Suprapubic skin (tissue), 4 donors: ENCODE measurements at regions not wholly inside any gene's neighbourhood (a gene's known extent, or its start where the extent isn't known, plus 50 kb on each side); places are given as distances from the start of the nearest gene placed in this dataset.
"Not testable (repeated sequence)": the region's sequence is repeated elsewhere in the genome, so short reads cannot be mapped to it uniquely, and the experiment has no call there.

Experiments used
- DNase-seq, 2 donors: peaks; one replicate each; pipeline ENCODE4 v3.0.0-alpha.2; 2019; ENCODE audit warnings: low spot score in 2 of 2
- H3K27ac ChIP-seq: fragments of 200-600 bp; sonication (generic); one replicate; pipeline ENCODE4 v1.5.1; 2019
- H3K27me3 ChIP-seq: fragments of 200-600 bp; sonication (generic); one replicate; pipeline ENCODE4 v1.5.1; 2019
- H3K36me3 ChIP-seq: fragments of 200-600 bp; sonication (generic); one replicate; pipeline ENCODE4 v1.5.1; 2019
- H3K4me1 ChIP-seq: fragments of 200-600 bp; sonication (generic); one replicate; pipeline ENCODE4 v1.5.1; 2019
- H3K4me3 ChIP-seq: fragments of 200-600 bp; sonication (generic); one replicate; pipeline ENCODE4 v1.5.1; 2019; ENCODE audit warnings: mild to moderate bottlenecking
- H3K9me3 ChIP-seq: fragments of 200-600 bp; sonication (generic); one replicate; pipeline ENCODE4 v1.5.1; 2019
- CTCF ChIP-seq, 2 donors: fragments of 200-600 bp in 1 of 2; fragments of 450-650 bp in 1 of 2; sonication (generic) in 1 of 2; IDR thresholded peaks; one replicate each; pipeline ENCODE4 v1.5.1; 2016 to 2019; ENCODE audit warnings: antibody characterized with exemption in 2 of 2, mild to moderate bottlenecking in 1 of 2, moderate library complexity in 1 of 2
- EP300 ChIP-seq: sonication (generic); formaldehyde crosslinking; IDR thresholded peaks from one replicate; pipeline ENCODE4 v1.6.1; 2017; ENCODE audit warnings: antibody characterized with exemption
- POLR2A ChIP-seq, 2 donors: fragments of 450-650 bp; IDR thresholded peaks; one replicate each; pipeline ENCODE4 v1.6.1; 2017; ENCODE audit warnings: antibody characterized with exemption in 2 of 2, mild to moderate bottlenecking in 2 of 2, moderate library complexity in 2 of 2
- POLR2AphosphoS5 ChIP-seq, 3 donors: sonication (generic); formaldehyde crosslinking; IDR thresholded peaks; one replicate each; pipeline ENCODE4 v1.6.1; 2017; ENCODE audit warnings: antibody characterized with exemption in 3 of 3
- WGBS: methylation state at CpG from one replicate; pipeline ENCODE4 v1.1.5; 2018; 5-methylcytosine and 5-hydroxymethylcytosine counted together

DNA sequence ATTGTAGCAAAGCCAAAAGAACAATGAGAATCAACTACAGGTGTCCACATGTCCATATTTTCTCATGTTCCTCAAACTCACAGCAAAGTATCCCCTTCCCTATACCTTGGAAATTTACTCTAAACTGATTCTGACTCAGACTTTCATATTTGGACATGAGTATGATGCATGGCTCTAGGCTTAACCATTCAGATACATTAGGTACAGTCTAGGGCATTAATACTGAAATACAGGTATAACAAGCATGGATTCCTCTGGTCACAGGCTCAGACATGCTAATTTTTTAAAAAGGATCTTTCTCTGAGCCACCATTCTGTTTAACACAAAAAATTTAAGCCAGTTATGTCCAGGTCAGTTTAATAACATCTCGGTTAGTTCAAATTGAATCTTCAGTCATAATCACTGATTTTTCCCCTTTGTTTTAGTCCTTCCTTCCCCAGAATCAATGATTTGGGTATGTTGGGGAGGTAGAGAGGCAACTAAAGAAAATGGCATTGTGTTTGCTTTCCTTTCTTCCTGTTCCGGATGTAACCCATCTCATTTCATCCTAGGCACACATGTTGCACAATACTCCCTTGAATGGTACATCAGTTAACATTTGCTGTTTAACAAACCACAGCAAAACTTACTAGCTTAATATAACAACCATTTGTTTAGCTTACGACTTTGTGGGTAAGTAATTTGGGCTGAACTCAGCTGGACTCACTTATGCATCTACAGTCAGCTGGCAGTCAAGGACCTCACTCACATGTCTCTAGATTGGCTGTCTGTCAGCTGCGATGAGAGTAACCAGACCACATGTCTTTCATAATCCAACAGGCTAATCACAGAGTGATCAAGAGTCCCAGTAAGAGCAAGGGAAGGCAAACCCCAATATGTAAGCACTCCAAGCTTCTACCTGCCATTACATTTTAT, 75.3 kb upstream of the GRIA3 start:
- Histone ChIP-seq H3K4me3 (no peak overlapping the region), H3K4me1 (no peaks in the 10 kb centered on the region), H3K27ac (no peak overlapping the region), H3K9me3 (no peaks in the 10 kb centered on the region), H3K27me3 (no peaks in the 10 kb centered on the region), H3K36me3 (no peaks in the 10 kb centered on the region)
- DNase-seq: no peak
- TF ChIP-seq CTCF (IDR thresholded peaks at IDR 0.05) (no peak), EP300 (no peak), POLR2A (IDR thresholded peaks at IDR 0.05) (no peak), POLR2AphosphoS5 (IDR thresholded peaks at IDR 0.05) (no peak)
- WGBS: 67% methylated on average over 4 of the region's 4 CpGs

DNA sequence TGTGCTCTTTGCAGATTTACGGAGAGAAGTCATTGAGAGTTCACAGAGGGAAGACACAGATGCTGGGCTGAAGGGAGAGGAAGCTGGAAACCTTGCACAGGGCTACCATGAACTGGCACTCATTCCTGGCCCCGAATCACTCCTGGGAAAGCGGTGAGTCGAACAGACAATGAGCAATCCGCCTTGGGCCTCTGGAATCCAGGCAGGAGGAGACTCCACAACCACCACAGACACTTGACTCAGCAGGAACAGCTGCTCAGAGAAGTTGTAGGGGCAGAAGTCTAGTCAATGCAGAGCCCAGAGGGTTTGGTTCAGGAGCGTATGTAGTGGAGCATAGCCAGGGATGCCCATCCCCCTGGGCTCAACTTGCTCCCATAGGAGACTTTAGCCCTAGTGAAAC, 62.8 kb upstream of the GRIA3 start:
- H3K36me3 ChIP-seq: no peaks in the 10 kb centered on the region
- no peak for TF ChIP-seq POLR2AphosphoS5 (IDR thresholded peaks at IDR 0.05)
- WGBS: 67% methylated on average over 5 of the region's 6 CpGs

DNA sequence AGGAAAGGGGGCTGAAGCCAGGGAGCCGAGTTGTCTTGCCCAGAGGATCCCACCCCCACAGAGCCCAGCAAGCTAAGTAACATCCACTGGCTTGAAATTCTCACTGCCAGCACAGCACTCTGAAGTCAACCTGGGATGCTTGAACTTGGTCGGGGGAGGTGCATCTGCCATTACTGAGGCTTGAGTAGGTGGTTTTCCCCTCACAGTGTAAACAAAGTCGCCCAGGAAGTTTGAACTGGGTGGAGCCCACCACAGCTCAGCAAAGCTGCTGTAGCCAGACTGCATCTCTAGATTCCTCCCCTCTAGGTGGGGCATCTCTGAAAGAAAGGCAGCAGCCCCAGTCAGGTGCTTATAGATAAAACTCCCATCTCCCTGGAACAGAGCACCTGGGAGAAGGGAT, 54.3 kb upstream of the GRIA3 start:
- WGBS: 74% methylated on average over 3 of the region's 3 CpGs
- not testable (repeated sequence) for H3K4me1 ChIP-seq, DNase-seq

More for the DNA sequence above, 62.8 kb upstream of the GRIA3 start:
- Histone ChIP-seq H3K4me1 (no peaks in the 10 kb centered on the region), H3K4me3 (no peak overlapping the region), H3K9me3 (no peaks in the 10 kb centered on the region), H3K27ac (no peak overlapping the region), H3K27me3 (no peaks in the 10 kb centered on the region)
- DNase-seq: no peak

More for the DNA sequence above, 54.3 kb upstream of the GRIA3 start:
- H3K36me3 ChIP-seq, H3K27ac ChIP-seq, H3K4me3 ChIP-seq, H3K9me3 ChIP-seq, H3K27me3 ChIP-seq: not testable (repeated sequence)
